Esophagus squamous epithelium (tissue), 4 donors: ENCODE measurements at regions not wholly inside any gene's neighbourhood (a gene's known extent, or its start where the extent isn't known, plus 50 kb on each side); places are given as distances from the start of the nearest gene placed in this dataset.

ENCODE experiments used
- CTCF ChIP-seq, 6 experiments: fragments of 450-650 bp in 4 of 6; fragments of 200-600 bp in 2 of 6; sonication (generic) in 2 of 6; IDR thresholded peaks; one replicate each; pipeline ENCODE4 v1.5.1; 2016 to 2019; ENCODE audit warnings: antibody characterized with exemption in 6 of 6, mild to moderate bottlenecking in 4 of 6, moderate library complexity in 4 of 6
- POLR2A ChIP-seq, 4 donors: fragments of 450-650 bp; IDR thresholded peaks; one replicate each; pipeline ENCODE4 v1.6.1; 2017; ENCODE audit warnings: antibody characterized with exemption in 4 of 4, mild to moderate bottlenecking in 4 of 4, moderate library complexity in 3 of 4

- TF ChIP-seq CTCF (IDR thresholded peaks at IDR 0.05) = no peak
- TF ChIP-seq POLR2A (IDR thresholded peaks at IDR 0.05) = no peak
Measured at GRCh38 chr3:194225418-194225812, 89.5 kb downstream of the HES1 start.
